ENCODE measurements at regions not wholly inside any gene's neighbourhood (a gene's known extent, or its start where the extent isn't known, plus 50 kb on each side); places are given as distances from the start of the nearest gene placed in this dataset.

- TF ChIP-seq POLR2A (IDR thresholded peaks at IDR 0.05) (no peak), CTCF (IDR thresholded peaks at IDR 0.05) (no peak)
Measured at GRCh38 chr6:14807130-14807529, 438.7 kb upstream of the JARID2 start.
